HG03558 (cell line): ENCODE measurements at regions not wholly inside any gene's neighbourhood (a gene's known extent, or its start where the extent isn't known, plus 50 kb on each side); places are given as distances from the start of the nearest gene placed in this dataset.

Experiments used
- ATAC-seq: cut with Tn5 transposase; IDR thresholded peaks from one replicate; pipeline ENCODE4 v1.9.1; 2021; ENCODE audit warnings: moderate number of reproducible peaks; ENCODE audit not compliant: unreplicated experiment; ENCODE audit errors: extremely low read depth

- no peak for ATAC-seq
These were observed 819.3 kb downstream of the PCDH7 start for GRCh38 chr4:31539284-31540069.

DNA sequence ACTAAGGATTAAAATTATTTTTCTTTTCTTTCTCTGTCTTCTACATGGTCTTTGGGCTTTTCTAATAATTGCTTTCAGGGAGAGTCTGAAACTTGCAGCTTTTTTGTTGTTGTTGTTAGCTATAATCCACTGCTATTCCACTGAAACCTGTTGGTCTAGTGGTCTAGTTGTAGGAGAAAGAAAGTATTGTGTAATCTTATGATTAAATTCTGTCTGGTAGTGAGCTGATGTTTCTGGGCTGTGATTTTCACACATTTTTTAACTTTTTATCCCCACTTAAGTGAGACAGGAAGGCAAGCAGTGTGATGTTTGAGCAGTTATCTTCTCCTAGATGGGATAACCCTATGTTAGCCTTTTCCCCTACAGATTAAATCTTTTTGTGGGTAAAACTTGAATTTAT is 825.2 kb downstream of the PCDH7 start:
- no peak for ATAC-seq

DNA sequence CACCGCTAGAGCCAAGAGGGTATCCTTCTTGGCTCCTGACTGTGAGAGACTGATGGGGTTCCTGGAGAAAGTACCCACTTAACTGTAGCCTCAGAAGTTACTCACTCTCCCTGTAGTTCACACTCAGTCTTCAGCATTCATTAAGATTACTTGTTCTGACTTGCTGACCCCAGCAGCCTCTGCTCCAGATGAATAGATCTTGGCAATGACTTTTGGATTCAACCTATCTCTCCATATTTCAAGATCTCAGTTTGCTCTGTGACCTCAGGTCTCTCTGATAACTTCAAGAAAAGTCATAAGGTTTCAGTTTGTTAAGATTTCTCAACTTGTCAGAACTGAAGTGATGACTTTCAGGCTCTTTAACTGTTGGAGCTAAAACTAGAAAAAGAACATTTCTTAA is 825.6 kb downstream of the PCDH7 start:
- ATAC-seq = no peak

DNA sequence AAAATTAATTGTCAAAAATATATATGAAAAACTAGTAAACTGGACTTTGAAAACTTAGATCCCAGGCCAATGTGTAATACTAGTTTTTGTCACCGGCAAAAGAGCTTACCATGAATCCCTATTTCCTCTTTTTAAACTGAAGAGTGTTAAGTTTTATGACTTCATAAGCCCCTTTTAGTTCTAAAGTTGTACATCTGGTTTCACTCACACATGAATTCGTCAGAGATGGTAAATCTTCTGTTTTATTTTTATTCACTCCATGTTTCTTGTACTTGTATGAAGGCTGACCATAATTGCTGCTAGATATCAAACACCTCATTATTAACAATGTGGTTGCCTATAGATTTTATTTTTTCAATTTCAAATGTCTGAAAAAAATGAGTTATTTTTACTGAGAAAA is 827.9 kb downstream of the PCDH7 start:
- no peak for ATAC-seq

DNA sequence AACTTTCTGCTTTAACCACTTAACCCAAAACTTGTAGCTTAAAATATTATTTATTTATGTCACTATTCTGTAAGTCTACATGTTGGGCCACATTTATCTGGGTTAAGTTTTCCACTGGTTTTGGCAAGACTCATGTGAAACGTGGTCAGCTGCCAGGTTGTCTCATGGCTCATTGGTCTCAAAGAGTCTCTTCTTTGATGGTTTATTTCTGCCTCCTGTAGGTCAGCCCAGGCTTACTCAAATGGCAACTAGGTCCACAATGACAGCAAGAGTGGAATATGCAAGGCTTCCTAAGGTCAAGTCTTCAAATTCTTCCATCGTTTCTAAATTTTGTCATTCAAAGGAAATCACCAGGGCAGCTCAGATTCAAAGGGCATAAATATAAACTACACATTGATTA is 828.7 kb downstream of the PCDH7 start:
- ATAC-seq = no peak

DNA sequence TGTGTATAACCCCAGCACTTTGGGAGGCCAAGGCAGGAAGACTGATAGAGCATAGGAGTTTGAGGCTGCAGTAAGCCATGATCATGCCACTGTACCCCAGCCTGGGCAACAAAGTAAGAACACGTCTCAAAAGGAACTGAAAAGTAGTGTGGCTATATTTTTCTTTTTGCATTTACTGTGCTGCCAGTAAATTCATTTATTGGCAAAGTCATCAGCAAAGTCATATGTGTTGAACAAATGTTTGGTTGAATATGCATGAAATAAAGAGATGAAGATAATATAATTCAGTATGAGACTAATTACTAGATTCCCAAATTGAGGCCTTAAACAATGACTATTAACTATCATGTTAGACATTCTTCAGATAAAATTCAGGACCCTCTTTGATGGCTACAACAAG is 829.1 kb downstream of the PCDH7 start:
- no peak for ATAC-seq

- ATAC-seq = no peak
These were observed 837.3 kb downstream of the PCDH7 start for GRCh38 chr4:31557437-31557836.

DNA sequence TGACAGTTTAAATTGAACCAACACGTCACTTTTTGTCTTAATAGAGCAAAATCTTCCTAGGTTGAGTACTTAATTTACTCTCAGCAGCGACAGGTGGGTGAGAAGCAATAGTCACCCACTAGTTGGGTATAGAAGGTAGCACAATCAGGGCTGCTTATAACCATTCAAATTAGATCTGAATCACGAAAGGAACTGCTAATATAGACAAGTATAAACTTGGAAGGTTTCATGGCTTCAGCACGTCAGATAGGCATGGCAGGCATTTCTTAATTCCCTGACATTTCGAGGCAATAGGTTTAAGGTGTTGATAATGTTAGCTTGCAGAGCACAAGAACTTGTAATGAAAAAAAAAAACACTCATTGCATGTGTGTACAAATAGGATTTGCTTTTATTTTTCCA is 853.4 kb downstream of the PCDH7 start:
- ATAC-seq = no peak

DNA sequence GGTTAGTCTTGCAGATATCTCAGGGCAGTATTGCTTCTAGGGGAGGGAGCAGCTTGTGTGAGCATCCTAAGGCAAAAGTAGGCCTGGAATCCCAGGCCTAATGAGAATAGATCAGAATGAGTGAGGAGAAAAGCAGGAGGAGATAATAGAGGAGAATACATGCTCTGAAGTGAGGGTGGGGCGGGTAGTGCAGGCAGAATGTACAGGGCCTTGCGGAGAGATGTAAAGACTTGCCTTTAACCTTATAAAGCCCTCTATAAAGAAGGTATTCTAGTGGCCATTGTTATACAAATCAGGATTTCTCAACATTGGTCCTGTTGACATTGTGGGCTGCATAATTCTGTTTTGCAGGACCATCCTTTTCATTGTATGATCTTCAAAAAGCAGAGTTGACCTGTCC is 855.3 kb downstream of the PCDH7 start:
- ATAC-seq = no peak

DNA sequence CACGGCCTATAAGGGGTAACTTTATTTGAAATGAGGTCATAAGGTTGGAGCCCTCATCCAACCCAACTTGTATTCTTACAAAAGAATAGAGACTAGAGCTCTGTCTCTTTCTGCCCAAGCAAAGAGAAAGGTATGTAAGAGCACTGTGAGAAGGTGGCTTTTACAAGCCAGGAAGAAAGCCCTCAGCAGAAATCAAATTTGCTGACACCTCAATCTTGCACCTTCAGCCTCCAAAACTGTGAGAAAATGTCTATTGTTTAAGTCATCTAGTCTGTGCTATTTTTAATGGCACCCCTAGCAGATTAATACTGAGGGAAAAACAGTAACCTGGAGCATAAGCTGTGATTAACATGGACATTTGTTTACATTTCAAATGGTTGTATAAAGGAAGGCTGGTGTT is 860.7 kb downstream of the PCDH7 start:
- ATAC-seq = no peak

GRCh38 chr4:31585503-31585902 is 865.3 kb downstream of the PCDH7 start:
- no peak for ATAC-seq

DNA sequence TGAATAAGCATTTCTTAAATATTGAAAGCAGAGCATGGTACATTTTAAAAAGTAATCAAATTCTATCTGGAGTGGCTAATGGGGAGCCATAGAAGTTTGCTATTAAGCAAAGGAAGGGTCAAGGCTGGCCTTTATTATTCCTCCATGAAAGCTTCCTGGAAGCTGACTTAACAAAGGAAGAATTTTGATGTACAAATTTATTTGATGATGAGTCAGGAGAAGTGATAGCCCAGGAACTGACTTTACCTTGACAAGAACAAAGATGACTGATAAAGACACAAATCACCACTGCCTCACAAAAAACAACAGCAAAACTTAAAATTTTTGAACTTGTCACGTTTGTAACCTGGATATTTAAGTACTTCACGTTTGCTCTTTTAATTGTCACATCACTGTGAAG is 872.1 kb downstream of the PCDH7 start:
- no peak for ATAC-seq

- ATAC-seq = no peak
These were observed 875.3 kb downstream of the PCDH7 start for GRCh38 chr4:31595496-31595895.

- ATAC-seq = no peak
These were observed 878.5 kb downstream of the PCDH7 start for GRCh38 chr4:31598639-31599038.

DNA sequence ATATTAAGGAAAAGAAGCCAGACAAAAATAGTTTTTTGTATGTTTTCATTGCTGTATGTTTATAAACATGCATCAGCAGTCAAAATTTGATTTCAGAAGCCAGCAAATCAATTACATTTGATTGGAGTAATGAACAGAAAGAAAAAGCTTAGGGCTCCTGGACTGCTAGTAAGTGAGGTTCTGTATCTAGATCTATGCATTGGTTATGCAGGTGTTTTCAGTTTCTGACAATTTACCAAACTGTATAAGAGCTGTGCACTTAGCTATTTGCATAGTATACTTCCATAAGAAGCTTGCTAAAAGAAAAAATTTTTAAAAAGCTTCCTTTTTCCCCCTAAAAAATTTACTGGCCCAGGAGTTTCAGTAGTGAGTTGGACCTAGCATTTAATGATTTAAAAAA is 881.6 kb downstream of the PCDH7 start:
- no peak for ATAC-seq

DNA sequence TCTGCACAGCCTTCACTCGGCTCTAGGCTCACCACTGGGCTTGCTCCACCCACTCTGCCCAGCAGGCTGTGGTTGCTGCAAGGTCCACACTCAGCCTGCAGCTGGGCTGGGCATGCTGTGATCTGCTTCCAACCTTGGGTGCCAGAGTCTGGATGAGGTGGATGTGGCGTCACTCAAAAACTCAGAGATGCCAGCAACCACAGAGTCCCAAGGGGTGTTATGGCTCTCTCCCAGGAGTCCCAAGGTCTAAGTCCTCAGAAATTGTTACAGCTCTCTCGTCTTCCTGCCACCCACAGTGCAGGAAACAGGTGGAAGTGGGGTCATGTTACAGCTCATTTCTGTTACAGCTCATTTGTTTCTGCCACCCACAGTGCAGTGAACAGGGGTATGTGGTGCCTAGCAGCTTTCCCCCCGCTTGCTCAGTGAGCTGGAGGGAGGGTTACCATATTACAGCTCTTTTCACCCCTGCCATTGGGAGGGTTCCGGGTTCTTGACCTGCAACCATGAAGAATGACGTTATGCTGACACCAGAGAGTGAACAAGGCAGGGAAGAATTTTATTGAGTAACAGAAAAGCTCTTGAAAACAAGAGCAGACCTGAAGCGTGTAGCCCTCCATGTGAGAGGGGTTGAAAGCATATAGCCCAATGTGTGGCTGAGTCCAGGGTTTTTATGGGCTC is 893.9 kb downstream of the PCDH7 start:
- ATAC-seq = no peak

DNA sequence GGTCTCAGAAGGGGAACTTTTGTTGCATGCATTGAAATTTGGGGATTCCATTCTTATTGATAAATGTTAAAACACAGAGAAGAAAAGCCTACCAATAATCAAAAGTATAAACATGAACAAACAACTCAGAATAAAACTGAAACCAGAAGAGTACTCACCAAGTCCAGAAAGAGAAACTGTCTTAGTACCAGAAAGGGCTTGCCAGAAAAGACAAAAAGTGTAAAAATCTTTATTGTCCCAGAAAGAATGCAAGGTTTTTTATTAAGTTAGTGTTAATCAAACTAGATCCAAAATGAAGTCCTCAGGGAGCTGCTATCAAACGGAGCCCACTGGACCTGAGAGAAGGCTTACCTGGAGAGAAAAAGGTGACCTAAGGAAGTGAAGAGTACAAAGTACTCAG is 897.5 kb downstream of the PCDH7 start:
- no peak for ATAC-seq

DNA sequence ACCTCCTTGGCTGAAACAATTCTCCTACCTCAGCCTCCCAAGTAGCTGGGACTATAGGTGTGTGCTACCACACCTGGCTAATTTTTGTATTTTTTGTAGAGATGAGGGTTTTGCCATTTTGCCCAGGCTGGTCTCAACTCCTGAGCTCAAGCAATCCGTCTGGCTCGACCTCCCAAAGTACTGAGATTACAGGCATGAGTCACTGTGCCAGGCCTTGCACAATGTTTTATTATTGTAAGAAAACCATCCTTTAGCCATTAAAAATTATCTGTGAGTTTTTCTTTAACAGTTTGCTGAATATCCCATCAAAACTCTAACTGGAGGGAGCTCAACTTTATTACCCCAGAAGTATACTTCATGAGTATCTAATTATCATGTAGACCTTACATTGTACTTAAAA is 900.3 kb downstream of the PCDH7 start:
- ATAC-seq = no peak

DNA sequence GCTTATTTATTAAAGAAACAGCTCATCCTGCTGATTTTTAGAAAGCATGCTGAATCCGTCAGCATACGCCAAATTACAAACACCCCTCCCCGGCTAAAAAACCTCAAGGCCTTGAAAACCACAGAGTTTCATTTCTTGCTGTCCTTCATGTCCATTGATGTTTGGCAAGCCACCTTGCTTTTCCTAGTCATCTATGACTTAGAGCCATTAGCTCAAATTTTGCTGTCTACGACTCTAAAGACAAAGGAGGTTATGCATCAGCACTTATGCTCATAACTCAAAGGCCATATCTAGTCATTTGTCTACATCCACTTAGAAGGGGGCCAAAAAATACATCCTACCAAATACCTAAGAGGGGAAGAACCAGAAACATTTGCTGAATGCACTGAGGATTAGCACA is 925.1 kb downstream of the PCDH7 start:
- ATAC-seq = no peak

DNA sequence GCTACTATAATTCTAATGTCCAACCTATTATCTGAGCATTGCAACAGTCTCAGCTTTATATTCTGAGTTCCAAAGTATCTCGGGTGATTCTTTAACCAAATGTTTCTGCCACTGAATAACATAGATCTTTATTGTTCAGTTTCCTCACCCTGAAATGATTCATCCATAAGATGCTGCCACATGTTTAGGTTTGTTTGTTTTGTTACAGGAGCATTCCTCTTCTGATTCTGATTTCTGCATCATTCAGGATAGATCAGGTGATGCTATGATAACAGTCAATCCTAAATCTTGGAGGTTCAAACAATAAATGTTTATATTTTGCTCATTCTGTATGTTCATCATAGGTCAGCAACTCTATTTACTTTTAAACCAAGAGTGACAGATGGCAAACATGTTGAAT is 927.6 kb downstream of the PCDH7 start:
- ATAC-seq = no peak

- ATAC-seq = no peak
These were observed 929.7 kb downstream of the PCDH7 start for GRCh38 chr4:31649878-31650277.

DNA sequence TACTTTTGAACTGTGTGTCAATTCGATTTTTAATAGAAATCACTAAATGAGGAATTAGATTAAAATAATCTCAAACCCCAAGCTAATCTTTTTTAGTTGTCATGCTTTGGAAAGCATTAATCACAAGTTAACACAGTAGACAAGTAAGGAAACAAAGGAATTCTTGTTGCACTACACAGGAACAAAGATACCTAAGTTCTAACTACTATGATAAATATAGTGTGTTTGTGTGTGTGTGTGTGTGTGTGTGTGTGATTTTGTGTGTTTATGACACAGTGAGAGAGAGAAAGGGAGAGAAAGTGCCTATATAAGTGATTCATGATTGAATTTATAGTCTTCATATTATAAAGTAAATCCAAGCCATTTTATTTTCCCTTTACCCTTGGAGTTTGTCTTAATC is 931.4 kb downstream of the PCDH7 start:
- ATAC-seq = no peak
